Stromal cell of bone marrow (primary cell): ENCODE measurements at regions not wholly inside any gene's neighbourhood (a gene's known extent, or its start where the extent isn't known, plus 50 kb on each side); places are given as distances from the start of the nearest gene placed in this dataset.
"Not testable (repeated sequence)": the region's sequence is repeated elsewhere in the genome, so short reads cannot be mapped to it uniquely, and the experiment has no call there.

Experiments
- DNase-seq: peaks from one replicate; pipeline ENCODE4 v3.0.0-alpha.2; 2012; ENCODE audit warnings: low read depth

DNA sequence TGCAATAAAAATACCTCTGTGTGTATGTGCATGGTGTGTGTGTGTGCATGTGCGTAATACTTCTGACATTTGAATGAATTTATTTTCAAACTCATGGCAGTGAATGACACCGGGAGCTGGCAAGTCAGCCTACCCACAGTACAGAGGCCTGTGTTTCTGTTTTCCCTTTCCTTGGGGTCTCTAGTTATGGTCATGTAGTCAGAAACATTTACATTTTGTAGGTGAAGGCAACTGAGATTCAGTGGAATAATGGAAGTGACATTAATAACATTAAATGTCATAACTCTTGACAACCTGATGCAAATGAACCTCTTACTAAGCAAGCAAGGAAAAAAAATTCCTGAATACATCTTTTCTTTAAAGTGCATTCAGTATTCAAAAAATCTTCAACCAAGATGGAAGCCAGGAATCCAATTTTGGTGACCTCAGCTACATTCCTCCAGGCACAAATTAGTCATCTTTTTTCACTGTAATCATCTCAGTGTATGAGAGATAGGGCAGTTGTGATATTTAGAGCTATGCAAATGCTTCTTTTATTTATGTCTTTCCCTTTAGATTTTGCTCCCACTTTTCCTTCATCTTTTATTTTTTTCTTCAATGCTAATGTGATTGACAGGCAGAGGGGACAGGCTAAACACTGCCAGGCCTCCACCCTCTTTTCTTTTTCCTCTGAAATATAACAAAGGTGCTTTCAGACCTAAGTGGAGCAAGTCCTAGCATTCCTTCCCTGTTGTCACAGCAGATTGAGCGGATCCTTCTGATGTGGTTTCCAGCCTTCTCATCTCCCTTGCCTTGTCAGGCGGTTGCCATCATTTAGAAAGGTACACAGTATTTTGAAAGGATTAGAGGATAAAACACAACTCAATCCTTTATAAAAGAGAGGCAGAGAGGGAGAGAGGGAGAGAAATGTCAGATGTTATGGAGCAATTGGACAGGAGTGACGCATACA lies 569.8 kb upstream of the ADAMTS16 start:
- DNase-seq: no peak

GRCh38 chr5:4571248-4571948 lies 568.7 kb upstream of the ADAMTS16 start:
- no peak for DNase-seq

DNA sequence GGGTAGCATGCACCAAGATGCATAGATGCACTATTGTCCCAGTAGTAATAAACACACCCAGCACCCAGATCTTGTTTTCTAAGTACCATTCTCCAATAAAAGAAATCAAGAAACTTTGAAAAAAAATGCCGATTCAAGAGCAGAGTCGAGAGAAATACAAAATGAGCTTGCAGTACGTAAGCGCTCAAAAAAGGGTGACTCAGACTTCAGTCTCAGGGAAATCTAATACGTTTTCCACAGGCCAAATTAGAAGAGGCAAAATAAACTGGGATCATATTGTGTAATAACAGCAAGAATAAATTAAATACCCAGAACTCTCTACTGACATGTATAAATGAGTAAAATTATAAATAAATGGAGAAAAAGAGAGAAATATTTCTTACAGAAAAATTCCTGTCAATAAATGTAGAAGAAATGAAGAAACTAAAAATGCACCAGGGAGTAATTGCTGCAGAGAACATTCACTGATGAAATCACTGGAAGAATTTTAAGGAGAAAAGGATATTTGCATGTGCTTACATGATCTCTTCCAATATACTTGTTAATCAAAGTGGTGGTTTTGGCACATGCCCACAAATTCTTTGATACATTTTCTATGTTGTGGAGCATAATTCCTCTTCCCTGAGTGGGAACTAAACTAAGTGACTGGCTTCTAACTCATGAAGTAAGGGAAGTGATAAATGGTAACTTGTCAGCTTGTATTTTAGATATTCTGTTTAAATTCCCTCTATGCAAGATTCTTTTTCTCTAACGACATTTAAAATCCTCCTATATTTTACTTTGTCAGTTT lies 567.6 kb upstream of the ADAMTS16 start:
- no peak for DNase-seq

DNA sequence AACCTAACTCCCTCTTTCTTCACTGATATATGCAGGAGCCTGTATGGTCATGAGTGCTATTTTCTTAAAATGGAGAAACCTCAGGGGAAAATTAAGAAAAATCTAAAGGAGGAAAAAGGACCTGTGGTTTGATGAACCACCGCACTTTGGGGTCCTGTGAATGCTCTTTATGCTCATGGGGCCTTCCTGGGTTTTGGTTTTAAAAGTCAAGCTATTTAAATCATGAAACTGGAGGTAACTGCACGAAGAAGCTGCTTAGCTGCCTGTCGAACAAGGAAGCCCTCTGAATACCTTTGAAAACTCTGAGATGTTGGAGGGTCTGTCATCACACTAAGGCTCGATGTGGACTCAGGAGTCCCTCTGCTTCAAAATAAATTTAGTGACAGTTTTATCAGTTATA lies 564.5 kb upstream of the ADAMTS16 start:
- DNase-seq: no peak

DNA sequence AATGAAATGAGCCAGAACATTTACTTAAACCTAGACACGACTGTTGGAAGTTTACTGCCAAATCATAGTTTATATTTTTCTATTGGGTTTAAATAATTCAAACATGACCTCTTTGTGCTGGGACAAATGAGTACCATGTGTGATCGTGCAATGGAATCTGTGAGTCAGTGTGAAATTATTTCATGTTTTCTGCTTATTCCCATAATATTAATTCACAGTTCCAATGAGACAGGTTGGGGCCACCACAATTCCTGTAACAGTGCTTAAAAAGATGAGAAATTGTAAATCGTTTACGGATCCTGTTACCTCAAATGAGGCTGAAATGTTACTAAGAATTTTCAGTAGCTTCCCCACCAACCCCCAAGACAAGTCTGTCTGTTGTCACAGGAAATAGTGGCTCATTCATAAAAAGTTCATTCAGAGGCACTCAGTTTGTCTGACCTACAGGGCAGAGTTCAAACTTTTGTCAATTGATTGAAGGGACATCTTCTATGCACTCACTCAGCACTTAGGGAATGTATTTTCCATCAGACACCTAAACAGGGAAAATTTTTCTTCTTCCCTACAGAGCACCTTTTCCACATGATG lies 563.9 kb upstream of the ADAMTS16 start:
- no peak for DNase-seq

- no peak for DNase-seq
Observed at GRCh38 chr5:4576908-4577307, 563.2 kb upstream of the ADAMTS16 start.

DNA sequence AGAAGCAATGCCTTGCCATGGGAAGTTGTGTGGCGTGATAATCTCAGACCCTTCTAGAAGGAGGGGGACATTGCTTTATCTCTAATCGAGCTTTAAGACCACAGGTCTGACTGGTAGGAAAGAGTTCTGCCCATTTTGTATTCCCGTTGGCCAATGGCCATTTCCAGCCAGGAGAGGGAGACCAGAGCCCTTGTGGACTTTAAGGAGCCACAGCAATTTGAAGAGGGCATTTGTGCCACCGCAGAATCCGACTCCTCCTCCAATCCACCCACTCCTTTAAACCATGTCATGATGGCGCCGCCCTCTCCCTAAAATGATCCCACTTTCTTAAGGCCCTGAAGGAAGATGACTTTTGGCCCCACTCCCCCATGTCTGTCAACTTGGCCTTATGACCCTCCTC lies 560.5 kb upstream of the ADAMTS16 start:
- DNase-seq: no peak

GRCh38 chr5:4580772-4581171 lies 559.4 kb upstream of the ADAMTS16 start:
- no peak for DNase-seq

GRCh38 chr5:4581289-4581688 lies 558.8 kb upstream of the ADAMTS16 start:
- no peak for DNase-seq

DNA sequence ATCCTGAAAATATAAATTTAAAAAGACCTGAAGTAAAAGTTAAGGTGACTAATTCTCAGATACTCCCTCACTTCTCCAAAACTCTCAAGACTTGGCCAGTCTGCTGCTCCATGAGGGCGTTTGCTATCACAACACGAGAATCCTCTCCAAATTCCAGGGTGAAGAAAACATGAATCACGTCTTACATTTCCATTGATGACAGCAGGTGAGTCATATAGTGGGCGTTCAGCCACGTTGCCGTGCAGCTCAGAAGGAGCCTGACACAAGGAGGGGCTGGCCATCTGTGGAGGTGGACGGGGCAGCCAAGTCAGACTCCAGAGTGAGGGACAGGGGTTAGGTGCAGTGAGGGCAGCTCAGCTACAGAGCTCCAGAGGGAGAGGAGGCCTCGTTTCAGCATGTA lies 555.1 kb upstream of the ADAMTS16 start:
- no peak for DNase-seq

DNA sequence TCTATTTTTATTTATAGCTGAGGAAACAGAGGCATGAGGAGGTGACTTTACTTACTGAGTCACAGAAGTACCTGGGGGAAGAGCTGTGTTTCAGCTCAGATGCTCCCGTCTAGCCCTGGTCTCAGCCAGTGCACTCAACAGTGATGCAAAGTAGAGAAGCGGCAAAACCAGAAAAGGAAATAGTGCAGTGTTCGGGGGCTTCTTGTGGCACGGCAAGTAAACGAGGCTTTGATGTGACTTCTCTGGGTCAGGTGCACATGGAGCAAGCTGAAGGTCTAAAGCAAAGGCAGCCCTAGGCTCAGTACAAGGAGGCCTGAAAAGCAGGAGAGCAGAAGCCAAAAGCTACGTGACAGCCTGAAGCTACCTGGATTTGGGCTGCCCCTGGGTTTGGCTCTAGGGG lies 526.7 kb upstream of the ADAMTS16 start:
- no peak for DNase-seq

DNA sequence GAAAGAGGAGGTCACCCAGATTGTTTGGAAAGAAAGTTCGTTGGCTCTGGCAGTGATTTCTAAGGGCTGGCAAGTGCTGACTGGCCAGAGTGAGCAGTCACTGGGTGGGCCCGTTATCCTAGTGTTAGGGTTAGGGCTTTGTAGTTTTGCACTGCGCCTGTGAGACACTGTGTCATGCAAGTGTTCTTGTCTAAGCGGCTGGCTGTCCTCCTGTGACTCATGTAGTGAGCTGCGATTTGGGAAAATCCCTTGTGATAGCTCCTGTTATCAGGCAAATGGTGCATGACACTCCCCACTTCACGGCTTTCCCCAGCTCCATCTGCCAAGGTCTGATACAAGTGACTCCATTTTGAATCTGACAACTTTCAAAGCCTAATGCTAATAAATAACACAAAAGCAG lies 526.0 kb upstream of the ADAMTS16 start:
- DNase-seq: no peak

DNA sequence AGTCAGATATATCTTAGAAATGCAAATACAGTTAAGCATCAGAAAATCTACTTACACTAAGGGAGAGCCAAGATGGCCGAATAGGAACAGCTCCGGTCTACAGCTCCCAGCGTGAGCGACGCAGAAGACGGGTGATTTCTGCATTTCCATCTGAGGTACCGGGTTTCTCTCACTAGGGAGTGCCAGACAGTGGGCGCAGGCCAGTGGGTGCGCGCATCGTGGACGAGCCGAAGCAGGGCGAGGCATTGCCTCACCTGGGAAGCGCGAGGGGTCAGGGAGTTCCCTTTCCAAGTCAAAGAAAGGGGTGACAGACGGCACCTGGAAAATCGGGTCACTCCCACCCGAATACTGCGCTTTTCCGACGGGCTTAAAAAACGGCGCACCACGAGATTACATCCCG lies 524.8 kb upstream of the ADAMTS16 start:
- not testable (repeated sequence) for DNase-seq

- no peak for DNase-seq
Observed at GRCh38 chr5:4625206-4625896, 514.8 kb upstream of the ADAMTS16 start.

GRCh38 chr5:4627131-4627530 lies 513.0 kb upstream of the ADAMTS16 start:
- DNase-seq: no peak

DNA sequence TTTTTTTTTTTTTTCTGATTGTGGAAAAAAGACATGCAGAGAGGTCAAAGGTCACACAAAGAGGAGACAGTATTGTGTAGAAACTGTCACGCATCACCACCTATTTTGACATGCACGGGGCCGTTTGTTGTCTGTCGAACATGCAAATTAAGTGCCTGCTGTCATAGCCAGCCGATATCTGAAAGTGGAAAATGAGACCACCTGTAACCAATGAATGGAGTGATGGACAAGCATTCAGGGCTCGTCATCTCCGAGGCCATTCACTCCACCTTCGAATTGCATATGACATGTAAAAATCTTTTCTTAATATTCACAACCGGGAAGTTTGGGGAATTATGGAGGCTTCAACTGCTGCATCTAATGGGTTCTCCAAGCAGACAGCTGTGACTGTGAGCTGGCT lies 512.2 kb upstream of the ADAMTS16 start:
- no peak for DNase-seq

- DNase-seq: no peak
Observed at GRCh38 chr5:4628645-4629385, 511.3 kb upstream of the ADAMTS16 start.

- no peak for DNase-seq
Observed at GRCh38 chr5:4630031-4630430, 510.1 kb upstream of the ADAMTS16 start.

DNA sequence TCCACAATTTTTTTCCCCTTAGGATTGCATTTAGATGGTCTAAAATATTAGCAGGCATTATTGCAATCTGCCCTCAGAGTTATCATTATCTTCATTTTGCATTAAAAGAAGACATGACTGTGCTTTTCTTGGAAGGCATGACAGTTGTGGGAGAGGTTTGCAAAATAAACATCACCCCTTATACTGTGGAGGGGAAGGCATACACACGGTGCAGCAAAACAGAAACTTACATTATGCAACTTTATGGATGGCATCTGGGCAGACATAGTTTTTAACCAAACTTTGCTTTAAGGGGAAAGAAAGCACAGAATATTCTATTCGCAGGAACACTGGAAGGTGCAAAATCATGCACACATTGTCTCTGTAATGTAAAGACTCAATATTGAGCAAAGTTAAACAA lies 505.8 kb upstream of the ADAMTS16 start:
- no peak for DNase-seq

GRCh38 chr5:4636378-4636777 lies 503.8 kb upstream of the ADAMTS16 start:
- no peak for DNase-seq

DNA sequence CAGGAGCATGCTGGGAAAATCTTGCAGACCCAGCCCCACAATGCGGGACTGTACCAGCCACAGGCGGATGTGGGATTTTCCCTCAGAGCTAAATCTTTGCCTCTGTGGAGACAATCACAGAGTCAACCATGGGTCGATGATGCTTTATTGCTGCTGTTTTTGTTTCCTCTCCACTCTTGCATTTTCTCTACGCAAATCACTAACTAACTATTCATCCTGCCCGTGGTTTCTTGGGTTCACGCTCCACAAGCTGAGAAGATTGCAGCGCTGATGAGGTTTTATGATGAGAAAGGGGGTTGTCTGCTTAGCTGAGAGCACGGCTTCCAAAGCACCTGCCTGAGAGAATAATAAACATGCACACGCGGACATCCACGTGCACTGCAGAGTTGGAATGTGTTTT lies 500.2 kb upstream of the ADAMTS16 start:
- DNase-seq: no peak
